ENCODE measurements at regions not wholly inside any gene's neighbourhood (a gene's known extent, or its start where the extent isn't known, plus 50 kb on each side); places are given as distances from the start of the nearest gene placed in this dataset.

GRCh38 chr2:34734662-34735061 lies 1135.6 kb upstream of the FAM98A start:
- Mint-ChIP-seq H3K27ac (ENCODE audit: unreplicated experiment) (no peak overlapping the region), H3K27me3 (ENCODE audit: unreplicated experiment) (no peaks in the 10 kb centered on the region), H3K36me3 (ENCODE audit: insufficient read depth, unreplicated experiment) (no peaks in the 10 kb centered on the region), H3K4me1 (ENCODE audit: low read depth, unreplicated experiment) (peaks cover 9% of the 10 kb centered on the region), H3K4me3 (ENCODE audit: low read depth, unreplicated experiment) (no peak overlapping the region), H3K9me3 (ENCODE audit: low read depth, unreplicated experiment) (no peaks in the 10 kb centered on the region)
- no peak for DNase-seq
- CTCF ChIA-PET, result no interaction called here
- BruUV-seq (replicated peaks), result no TSS peak
- intact Hi-C loops (cut with micrococcal nuclease; ENCODE audit: unreplicated experiment), result loop anchor here (5.0 to 10.0 kb wide), 2 partner anchors 110 to 637 kb away; no protein-coding TSS in a partner anchor
- TF ChIP-seq CTCF (IDR thresholded peaks at IDR 0.05; ENCODE audit: unreplicated experiment), result no peak

DNA sequence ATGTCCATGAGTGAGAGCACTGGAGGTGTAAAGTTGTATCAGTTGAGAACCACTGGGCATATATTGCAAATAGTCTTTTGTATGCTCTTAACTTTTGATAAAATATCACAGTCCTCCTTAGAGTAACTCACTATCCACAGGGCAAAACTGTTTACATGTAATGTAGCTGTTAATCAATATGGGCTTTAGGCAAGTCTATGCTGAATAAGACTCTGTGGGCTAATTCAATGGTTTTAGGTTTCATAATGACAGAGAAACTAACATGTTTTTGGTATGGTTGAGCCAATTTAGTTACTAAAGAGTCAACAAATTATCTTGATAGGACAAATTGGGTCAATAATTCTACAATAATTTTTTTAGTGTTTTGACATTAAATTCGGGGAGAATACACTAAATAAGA lies 1134.9 kb upstream of the FAM98A start:
- Mint-ChIP-seq H3K27ac (ENCODE audit: unreplicated experiment) (no peak overlapping the region), H3K36me3 (ENCODE audit: insufficient read depth, unreplicated experiment) (no peaks in the 10 kb centered on the region), H3K27me3 (ENCODE audit: unreplicated experiment) (no peaks in the 10 kb centered on the region), H3K4me1 (ENCODE audit: low read depth, unreplicated experiment) (peaks cover 7% of the 10 kb centered on the region), H3K9me3 (ENCODE audit: low read depth, unreplicated experiment) (peaks cover under 1% of the 10 kb centered on the region), H3K4me3 (ENCODE audit: low read depth, unreplicated experiment) (no peak overlapping the region)
- CTCF ChIA-PET, result no interaction called here
- TF ChIP-seq CTCF (IDR thresholded peaks at IDR 0.05; ENCODE audit: unreplicated experiment), result no peak
- no peak for DNase-seq
- intact Hi-C loops (cut with micrococcal nuclease; ENCODE audit: unreplicated experiment), result loop anchor here (10.0 kb wide), 1 partner anchor 109 kb away; no protein-coding TSS in a partner anchor
- BruUV-seq (replicated peaks), result no TSS peak

GRCh38 chr2:34731292-34731691 lies 1132.2 kb upstream of the FAM98A start:
- no peak for DNase-seq
- Mint-ChIP-seq H3K4me1 (ENCODE audit: low read depth, unreplicated experiment) (no peaks in the 10 kb centered on the region), H3K27ac (ENCODE audit: unreplicated experiment) (no peak overlapping the region), H3K27me3 (ENCODE audit: unreplicated experiment) (no peaks in the 10 kb centered on the region), H3K9me3 (ENCODE audit: low read depth, unreplicated experiment) (peaks cover 3% of the 10 kb centered on the region), H3K4me3 (ENCODE audit: low read depth, unreplicated experiment) (no peak overlapping the region), H3K36me3 (ENCODE audit: insufficient read depth, unreplicated experiment) (no peaks in the 10 kb centered on the region)
- TF ChIP-seq CTCF (IDR thresholded peaks at IDR 0.05; ENCODE audit: unreplicated experiment), result no peak
- CTCF ChIA-PET, result no interaction called here
- BruUV-seq (replicated peaks), result no TSS peak
- intact Hi-C loops (cut with micrococcal nuclease; ENCODE audit: unreplicated experiment), result loop anchor here (10.0 kb wide), 1 partner anchor 106 kb away; no protein-coding TSS in a partner anchor

DNA sequence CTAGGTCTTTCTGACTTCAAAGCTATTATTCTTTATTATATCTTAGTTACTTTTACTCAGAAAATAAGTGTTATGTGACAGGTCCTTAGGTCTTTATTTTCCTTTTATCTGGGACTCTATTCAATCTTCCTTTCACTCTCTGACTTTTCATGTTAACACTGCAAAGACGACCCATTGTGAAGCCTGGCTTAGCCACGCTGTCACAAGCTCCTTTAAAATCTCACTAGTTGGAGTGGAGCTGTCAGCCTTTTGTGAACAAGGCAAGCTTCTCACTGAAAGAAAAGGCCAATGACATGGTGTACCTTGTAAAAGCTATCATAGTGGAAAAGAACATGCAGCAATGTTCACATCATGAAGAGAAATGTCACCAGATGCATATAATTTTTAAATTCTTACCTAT lies 1130.7 kb upstream of the FAM98A start:
- no TSS peak for BruUV-seq (replicated peaks)
- Mint-ChIP-seq H3K36me3 (ENCODE audit: insufficient read depth, unreplicated experiment) (no peaks in the 10 kb centered on the region), H3K27me3 (ENCODE audit: unreplicated experiment) (no peaks in the 10 kb centered on the region), H3K4me1 (ENCODE audit: low read depth, unreplicated experiment) (no peaks in the 10 kb centered on the region), H3K27ac (ENCODE audit: unreplicated experiment) (no peak overlapping the region), H3K4me3 (ENCODE audit: low read depth, unreplicated experiment) (no peak overlapping the region), H3K9me3 (ENCODE audit: low read depth, unreplicated experiment) (peaks cover 3% of the 10 kb centered on the region)
- CTCF ChIA-PET, result no interaction called here
- TF ChIP-seq CTCF (IDR thresholded peaks at IDR 0.05; ENCODE audit: unreplicated experiment), result no peak
- intact Hi-C loops (cut with micrococcal nuclease; ENCODE audit: unreplicated experiment), result loop anchor here (10.0 kb wide), 1 partner anchor 105 kb away; no protein-coding TSS in a partner anchor
- DNase-seq, result no peak
